IPS DF 4.7 (cell line): ENCODE measurements at regions not wholly inside any gene's neighbourhood (a gene's known extent, or its start where the extent isn't known, plus 50 kb on each side); places are given as distances from the start of the nearest gene placed in this dataset.

Experiments
- DNase-seq: peaks from one replicate; pipeline ENCODE4 v3.0.0-alpha.2; 2013; ENCODE audit warnings: low spot score; ENCODE audit errors: extremely low read depth

GRCh38 chr1:239872626-239873025 lies 219.1 kb upstream of the FMN2 start:
- no peak for DNase-seq

DNA sequence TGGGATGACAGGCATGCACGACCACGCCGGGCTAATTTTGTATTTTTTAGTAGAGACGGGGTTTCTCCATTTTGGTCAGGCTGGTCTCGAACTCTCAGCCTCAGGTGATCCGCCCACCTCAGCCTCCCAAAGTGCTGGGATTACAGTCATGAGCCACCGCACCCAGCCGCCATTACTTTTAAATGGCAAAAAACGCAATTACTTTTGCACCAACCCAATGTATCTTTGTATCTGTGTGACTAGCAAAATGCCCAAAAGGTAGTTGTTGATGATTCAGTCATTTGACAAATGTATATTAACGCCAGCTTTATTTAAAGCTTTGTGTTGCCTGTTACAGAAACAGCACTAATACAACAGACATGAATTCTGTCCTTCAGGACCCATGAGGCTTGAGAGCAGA lies 216.9 kb upstream of the FMN2 start:
- DNase-seq = no peak

DNA sequence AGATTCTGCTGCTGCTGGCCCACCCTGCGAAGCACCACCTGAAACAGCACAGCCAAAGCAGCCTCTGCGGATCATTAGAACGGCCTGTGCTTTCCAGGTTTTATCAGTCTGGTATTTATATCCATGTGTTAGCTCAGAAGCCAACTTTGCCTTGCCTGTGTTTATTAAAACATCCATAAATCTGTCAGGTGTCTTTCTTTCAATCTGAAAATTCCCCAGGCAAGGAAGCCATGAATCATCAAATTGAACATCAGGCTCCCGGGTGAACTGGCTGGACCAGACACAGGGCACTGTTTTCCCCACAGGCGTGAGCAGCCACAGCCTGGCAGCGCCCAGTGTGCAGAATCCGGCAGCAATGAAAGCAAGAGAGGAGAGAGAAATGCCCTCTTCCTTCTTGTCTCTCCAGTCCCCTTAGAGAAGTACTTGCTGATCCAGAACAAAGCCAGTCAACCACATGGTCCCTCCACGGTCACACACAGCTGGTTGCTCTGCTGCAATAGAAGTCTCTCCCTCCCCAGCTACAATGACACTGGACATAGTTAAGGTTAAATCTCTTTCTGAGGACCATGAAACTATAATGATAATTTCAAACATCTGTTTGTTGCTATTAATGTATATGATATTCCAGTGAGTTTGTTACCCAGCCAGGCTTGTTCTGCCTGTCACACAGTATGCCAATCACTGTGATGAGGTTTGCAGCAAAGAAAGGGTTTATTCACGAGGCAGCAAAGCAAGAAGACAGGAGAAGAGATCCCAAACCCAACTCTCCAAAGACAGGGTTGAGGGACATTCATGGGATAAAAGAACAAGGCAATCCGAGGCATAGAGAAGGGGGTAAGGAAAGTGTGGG lies 212.1 kb upstream of the FMN2 start:
- no peak for DNase-seq

DNA sequence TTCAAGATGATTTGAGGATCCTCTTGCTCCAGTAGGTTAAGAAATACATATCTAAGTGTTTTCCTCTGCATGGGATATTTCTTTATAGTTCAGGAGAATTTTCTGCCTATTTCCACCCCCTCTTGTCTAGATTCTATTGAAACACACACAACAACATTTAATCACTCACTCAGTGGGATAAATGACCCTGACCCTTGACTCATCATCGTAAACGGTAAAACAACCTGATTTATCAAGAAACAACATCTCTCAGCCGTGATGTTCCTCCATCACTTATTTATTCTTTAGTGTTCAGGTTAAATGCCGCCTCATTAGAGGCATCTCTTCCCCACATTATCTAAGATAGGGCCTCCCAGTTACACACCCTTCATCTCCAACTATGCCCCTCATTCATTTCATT lies 208.7 kb upstream of the FMN2 start:
- DNase-seq = no peak

DNA sequence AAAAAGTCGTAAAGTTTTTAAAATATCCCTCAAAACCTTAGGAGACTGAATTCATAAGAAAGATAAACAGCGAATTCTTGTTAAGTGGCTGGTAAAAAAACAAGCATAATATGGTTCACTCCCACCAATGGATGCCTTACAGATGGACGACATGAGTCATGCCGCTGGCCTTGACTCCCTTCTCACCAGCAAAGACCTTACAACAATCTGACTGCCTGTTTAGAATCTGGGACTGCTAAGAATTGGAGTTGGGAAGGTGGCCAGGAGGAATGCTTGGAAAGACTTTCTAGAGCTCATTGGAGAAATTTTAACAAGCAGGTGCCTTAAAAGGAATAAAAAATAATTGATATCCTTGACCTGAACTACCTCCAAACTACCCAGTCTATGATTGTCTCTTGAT lies 206.9 kb upstream of the FMN2 start:
- no peak for DNase-seq

- no peak for DNase-seq
These were observed 205.4 kb upstream of the FMN2 start for GRCh38 chr1:239886266-239886665.

- no peak for DNase-seq
These were observed 203.0 kb upstream of the FMN2 start for GRCh38 chr1:239888639-239889038.

DNA sequence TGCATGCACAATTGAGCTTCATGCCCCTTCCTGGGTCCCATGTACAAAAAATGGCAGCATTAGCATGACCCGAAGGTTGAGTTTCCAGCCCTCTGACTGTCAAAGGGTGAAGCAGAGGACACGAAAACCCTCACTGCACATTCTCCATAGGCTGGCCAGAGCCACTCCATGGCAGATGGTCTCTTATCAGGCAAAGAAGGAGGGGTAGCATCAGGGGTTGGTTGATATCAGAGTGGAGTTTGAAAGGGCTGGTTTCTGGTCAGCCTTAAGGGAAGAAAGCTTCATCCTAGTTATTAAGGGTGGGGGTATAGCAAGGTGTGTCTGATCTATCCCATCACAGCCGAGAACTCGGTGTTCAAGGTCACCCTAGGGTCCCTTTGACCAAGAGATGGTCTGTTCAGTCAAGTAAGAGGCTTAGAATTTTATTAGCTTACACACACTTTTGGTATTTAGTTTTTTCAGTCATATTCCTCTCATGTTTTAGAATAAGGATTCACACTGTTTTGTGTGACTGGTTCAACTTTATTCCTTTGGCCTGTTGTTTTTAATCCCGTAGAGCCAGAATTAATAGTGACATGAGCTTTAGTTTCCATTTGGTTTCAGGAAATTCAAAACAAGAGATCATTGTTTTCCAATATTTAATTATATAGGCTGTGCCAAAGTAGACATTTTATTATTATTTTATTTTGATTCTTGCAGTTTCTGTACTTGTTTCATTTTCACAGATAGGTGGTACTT lies 199.9 kb upstream of the FMN2 start:
- no peak for DNase-seq

DNA sequence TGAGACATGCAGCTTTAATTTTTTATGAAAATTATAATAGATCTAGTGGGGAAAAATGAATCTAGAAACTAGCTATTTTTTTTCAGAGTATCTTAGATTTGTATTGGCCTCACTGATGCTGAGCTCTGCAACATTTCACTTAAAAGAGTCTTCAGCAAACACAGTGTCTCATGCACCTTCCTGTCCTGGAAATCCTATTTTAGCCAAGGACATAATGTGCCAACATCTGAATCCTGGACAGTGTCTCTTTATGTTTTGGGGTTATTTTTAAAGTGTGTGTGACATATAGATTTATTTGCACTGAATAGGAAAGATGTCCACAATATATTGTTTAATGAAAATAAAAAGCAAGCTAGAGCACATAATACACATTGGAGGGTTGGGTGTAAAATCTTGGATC lies 199.1 kb upstream of the FMN2 start:
- no peak for DNase-seq

DNA sequence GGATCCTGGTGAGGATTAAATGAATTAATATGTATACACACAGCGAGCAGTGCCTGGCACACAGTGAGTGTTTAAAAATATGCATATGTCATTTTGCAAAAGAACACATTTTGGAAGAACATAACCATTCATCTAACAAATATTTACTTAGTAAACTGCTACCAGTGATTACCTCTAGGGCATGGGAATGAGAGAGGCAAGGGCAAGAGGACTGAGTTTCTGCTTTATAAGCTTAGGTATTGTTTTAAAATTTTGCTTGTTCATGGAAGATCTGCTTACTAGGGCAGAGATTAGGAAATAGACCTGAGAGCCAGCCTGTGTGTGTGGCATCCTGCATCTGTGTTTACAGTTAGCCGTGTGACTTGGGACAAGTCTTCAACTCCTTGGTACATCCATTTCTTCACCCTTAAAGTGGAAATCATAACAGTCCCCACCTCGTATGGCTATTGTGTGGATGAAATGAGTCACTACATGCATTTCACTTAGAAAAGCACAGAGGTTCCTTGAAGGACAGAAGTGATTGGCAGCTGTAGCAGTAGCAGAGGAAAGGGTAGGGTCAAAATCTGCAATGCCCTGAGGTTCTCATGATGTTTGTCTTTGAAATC lies 198.5 kb upstream of the FMN2 start:
- no peak for DNase-seq

DNA sequence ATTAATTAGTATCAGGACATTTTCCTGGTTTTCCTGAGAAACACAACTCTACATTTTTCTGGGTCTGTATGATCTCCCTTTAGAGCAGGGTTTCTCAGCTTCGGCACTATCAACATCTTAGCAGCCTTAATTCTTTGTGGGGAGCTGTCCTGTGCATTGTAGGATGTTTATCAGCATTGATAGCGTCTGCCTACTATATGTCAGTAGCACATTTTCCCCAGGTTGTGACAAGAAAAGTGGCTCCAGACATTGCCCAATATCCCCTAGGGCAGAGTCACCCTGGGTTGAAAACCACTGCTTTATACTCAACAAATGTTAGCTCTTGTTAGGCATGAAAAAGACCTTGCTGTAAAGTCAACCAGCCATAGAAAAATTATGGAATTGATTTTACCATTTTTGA lies 195.1 kb upstream of the FMN2 start:
- no peak for DNase-seq

DNA sequence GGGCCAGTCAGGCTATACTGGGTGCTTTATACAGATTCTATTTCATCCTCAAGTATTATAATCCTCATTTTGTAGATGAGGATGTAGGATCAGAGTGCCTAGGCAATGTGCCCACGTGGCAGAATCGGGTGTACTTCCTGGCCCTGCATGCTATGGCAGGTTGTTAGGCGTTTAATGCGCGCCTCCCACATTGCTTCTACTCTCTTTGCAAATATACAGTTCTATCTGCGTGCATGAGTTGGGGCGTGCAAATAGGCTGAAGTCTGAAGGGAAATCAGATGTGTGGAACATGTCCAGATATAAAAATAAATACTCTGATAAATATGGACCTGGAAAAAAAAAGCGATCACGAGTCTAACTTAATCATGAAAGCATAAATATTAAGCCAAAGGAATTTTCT lies 194.7 kb upstream of the FMN2 start:
- no peak for DNase-seq

DNA sequence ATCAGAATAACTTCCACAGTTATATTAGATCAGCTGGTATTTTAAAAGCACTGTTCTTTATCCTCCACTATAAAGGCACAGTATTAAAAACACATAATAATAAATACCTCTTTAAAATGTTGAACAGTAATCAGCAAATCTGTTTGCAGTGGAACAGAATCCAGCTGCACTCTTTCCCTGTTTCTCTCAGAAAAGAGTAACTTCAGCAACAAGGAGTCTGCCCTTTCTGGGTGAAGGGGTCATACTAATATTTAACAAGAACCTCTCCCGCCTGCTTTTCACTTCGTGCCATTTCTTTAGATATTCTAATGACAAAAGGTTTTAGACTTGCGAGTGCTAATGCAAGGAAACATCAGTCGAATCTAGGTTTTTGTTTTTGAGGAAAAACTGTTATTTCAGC lies 194.2 kb upstream of the FMN2 start:
- no peak for DNase-seq

- peak; percentile 72 for DNase-seq
These were observed 193.5 kb upstream of the FMN2 start for GRCh38 chr1:239898062-239898730.

- DNase-seq = no peak
These were observed 191.9 kb upstream of the FMN2 start for GRCh38 chr1:239899747-239900146.

DNA sequence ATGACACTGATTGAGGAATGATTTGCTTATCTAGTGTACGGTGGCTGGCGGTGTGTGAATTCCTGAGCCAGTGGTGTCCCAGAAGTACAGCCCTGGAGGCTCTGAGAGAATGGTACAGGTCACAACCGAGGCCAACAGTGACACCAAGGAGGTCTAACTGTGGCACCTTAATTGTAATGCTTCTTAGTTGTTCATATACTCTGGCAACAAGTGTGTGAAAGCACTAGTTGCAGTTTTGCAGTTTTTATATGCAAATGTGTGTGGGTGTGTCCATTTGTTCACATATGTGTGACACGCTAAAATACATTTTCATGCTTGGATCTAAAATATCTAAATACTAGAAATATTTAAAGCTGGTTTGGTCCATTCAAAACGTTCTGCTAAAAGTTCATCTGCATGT lies 185.3 kb upstream of the FMN2 start:
- DNase-seq = no peak

DNA sequence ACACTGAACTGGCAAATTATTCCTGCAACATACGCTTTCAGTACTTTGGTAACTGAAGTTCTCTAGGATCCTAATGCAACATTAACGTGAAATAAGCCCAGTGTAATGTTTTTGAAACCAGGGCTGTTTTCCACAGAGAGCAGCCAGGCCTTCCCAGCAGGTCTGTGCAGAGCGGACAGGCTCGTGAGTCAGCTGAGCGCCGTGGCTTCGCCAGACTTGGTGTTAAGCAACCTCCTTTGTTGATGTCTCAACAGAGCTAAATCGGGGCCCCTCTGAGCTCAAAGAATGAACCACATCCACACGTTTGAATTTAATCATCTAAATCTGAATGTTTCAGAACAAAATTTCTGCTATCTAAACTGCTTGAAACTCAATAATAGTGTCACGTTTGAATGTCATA lies 181.8 kb upstream of the FMN2 start:
- DNase-seq = no peak

DNA sequence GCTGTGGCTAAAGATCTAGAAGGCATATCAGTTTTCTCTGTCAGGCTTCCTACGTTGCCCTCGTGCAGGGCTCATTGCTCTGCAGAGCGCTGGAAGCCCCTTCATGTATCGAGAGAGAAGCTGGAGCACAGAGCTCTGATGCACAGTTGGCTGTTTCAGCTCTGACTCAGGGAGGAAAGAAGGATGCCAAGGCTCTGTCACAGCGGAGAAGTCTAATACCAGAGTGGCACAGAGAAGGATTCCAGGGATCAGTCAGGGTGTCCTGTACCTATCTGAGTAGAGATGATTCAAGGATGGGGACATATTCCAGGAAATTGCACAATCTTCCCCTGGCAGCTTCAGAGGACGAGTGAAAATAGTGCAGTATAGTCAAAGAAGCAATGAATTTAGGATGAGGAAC lies 179.2 kb upstream of the FMN2 start:
- no peak for DNase-seq

GRCh38 chr1:239913141-239913585 lies 178.5 kb upstream of the FMN2 start:
- no peak for DNase-seq

DNA sequence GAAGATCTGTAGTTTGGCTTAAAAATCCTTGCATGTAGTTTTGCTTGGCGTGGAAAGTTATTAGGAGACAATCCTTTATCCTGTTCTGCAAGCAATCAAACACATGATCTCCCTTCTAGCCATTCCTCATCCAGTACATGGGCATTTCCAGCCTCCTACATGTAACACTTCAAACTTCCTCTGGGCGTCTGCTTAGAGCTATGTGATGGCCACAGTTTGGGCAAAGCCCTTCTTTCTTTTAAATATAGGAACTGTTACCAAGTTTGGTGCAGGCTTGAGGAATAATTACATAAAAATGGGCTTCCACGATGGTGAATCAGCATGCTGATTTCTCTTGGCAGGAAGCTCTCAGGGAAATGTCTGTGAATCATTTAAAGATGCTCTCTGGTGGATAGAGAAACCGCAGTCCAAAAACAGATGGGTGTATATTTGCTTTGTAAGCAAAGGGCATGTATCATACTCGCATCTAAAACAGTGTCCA lies 176.9 kb upstream of the FMN2 start:
- DNase-seq = peak; percentile 28

DNA sequence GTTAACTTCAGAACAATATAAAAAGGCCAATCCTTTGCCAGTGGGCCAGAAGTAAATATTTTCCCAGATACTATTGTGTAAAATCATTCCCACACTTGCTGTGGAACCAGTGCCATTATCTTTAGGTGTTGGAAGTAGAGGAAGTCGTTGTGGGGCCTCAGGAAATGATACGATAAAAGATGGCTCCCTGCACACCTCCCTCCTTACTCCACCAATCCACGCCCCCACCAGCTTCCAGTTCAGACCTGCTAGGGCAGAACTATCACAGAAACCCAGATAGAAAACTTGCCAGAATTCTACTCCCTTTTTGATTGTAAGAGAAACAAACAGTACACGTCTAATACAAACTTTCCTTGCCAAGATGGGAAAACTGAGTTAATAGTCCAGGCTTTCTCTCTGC lies 173.0 kb upstream of the FMN2 start:
- DNase-seq = no peak

DNA sequence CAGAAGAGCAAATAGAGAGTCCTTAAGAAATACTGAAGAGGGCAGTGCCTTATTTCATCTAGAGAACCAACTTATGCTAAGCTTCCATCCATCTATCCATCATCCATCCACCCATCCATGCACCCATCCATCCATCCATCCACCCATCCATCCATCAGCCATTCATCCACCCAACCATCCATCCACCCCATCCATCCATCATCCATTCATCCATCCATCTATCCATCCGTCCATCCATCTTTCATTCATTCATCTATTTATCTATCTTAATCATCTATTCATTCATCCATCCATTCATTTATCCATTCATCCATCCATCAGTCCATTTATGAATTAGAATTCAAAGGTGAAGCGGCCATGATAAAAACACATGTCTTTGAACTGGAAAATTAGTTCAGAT lies 171.5 kb upstream of the FMN2 start:
- no peak for DNase-seq
